Activated T-helper 2 cell treated with anti-CD3 and anti-CD28 coated beads, Interferon-gamma antibody, Interleukin-2, Interleukin-4, amounts not matched to agents 10 μg/mL and 5 μg/mL and 100 μg/mL, durations not matched to agents 14 hours and 24 hours and 36 hours (primary cell): ENCODE measurements at regions not wholly inside any gene's neighbourhood (a gene's known extent, or its start where the extent isn't known, plus 50 kb on each side); places are given as distances from the start of the nearest gene placed in this dataset.
"Not testable (repeated sequence)": the region's sequence is repeated elsewhere in the genome, so short reads cannot be mapped to it uniquely, and the experiment has no call there.

ENCODE experiments used
- DNase-seq: peaks from one replicate; pipeline ENCODE4 v3.0.0; 2021; ENCODE audit warnings: low spot score
- H3K27ac Mint-ChIP-seq: one replicate; pipeline ENCODE4 v1.8.0; 2021; ENCODE audit warnings: mixed read lengths
- H3K27me3 Mint-ChIP-seq: one replicate; pipeline ENCODE4 v1.8.0; 2021; ENCODE audit warnings: low read depth, mixed read lengths
- H3K36me3 Mint-ChIP-seq: one replicate; pipeline ENCODE4 v1.8.0; 2021; ENCODE audit warnings: low read depth, mixed read lengths
- H3K4me1 Mint-ChIP-seq: one replicate; pipeline ENCODE4 v1.8.0; 2021; ENCODE audit warnings: low read depth, mixed read lengths
- H3K4me3 Mint-ChIP-seq: one replicate; pipeline ENCODE4 v1.8.0; 2021; ENCODE audit warnings: low read depth, mild to moderate bottlenecking, moderate library complexity, mixed read lengths
- H3K9me3 Mint-ChIP-seq: one replicate; pipeline ENCODE4 v1.8.0; 2021; ENCODE audit warnings: mixed read lengths
- intact Hi-C: fragments of 100-400 bp; cut with micrococcal nuclease; formaldehyde crosslinking; loops from one replicate; pipeline ENCODE4 v1.15.1; 2023

DNA sequence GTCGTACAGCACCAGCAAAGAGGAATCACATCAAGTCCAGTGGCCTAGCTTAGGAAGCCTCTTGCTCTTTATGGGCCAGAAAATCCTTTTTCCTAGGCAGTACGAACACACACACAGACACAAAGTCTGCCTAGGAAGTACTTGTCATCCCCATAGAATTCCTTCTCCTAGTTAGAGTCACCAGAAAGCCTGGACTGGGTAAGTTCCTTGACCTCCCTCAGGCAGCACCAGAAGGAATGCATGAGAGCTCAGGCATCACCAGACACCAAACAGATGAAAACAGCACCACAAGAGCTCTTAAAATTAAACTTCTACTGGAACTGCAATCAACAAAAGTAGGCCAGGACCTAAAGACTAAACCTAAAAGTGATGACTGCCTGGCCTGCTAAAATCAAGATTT lies 192.9 kb upstream of the CCDC54 start:
- intact Hi-C loops = no loop called here
- Mint-ChIP-seq H3K36me3 (no peaks in the 10 kb centered on the region), H3K4me3 (no peak overlapping the region), H3K4me1 (no peaks in the 10 kb centered on the region), H3K27me3 (no peaks in the 10 kb centered on the region), H3K27ac (no peak overlapping the region), H3K9me3 (no peaks in the 10 kb centered on the region)
- DNase-seq = no peak

DNA sequence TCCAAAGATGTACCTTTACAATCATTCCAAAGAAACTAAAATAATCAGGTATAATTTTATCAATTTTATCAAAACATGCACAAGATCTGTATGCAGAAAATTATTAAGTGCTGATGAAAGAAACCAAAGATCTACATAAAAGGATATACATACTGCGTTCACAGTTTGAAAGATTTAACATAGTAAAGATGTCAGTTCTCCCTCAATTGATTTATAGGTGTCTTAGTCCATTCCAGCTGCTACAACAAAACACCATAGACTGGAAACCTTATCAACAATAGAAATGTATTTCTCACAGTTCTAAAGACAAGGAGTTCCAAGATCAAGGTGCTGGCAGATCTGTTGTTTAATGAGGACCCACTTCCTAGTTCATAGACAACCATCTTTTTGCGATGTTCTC lies 189.0 kb upstream of the CCDC54 start:
- no peak overlapping the region for H3K4me3 Mint-ChIP-seq
- no peak for DNase-seq
- intact Hi-C loops = no loop called here
- no peaks in the 10 kb centered on the region for H3K4me1 Mint-ChIP-seq
- no peaks in the 10 kb centered on the region for H3K36me3 Mint-ChIP-seq
- no peaks in the 10 kb centered on the region for H3K9me3 Mint-ChIP-seq
- no peaks in the 10 kb centered on the region for H3K27me3 Mint-ChIP-seq
- H3K27ac Mint-ChIP-seq = no peak overlapping the region

DNA sequence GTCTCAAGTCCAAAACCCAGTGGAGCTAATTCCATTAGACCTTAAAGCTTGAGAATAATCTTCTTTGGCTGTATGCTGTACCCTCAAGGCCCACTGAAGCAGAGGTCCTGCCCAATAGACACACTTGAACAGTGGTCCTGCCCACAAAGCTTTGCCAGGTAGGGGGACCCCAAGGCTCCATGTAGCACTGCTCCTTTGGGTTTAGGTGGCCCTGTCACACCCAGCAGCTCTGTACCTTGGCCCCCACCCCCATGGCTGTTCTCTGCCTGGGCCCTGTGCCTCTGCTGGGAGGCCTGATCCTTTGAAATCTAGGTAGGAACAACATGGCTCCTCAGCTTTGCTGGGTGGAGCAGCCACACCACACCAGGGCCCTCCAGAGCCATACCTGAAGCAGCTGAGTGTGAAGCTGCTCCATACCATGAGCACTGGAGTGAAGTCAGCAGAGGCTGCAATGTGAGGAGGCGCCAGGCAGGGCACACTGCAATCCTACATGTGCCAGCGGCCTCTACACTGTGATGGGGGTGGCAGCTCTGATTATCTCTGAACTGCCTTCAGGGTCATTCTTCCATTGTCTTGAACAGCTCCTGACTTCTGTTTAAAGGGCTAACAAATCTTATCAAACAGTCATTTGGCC lies 188.0 kb upstream of the CCDC54 start:
- no peak for DNase-seq
- Mint-ChIP-seq H3K27ac (no peak overlapping the region), H3K4me3 (no peak overlapping the region), H3K27me3 (no peaks in the 10 kb centered on the region), H3K4me1 (no peaks in the 10 kb centered on the region), H3K9me3 (no peaks in the 10 kb centered on the region), H3K36me3 (no peaks in the 10 kb centered on the region)
- intact Hi-C loops = no loop called here

DNA sequence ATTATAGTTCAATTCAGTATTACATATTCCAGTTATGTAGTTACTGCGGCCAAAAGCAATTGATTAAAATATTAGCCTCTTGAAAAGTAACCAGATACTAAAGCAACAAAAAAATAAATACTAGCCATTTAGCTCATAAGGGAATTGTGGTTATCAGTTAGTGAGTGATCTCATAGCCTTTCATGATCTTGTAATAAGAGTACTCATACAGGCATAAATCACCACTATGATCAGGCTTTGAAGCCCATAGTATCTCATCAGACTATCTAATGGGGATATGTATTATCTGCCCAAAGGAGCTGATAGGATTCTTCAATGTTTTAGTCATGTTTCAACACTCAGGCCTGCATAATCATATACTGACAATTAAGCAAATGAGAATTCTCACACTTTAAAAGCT lies 184.1 kb upstream of the CCDC54 start:
- no peak for DNase-seq
- no peak overlapping the region for H3K27ac Mint-ChIP-seq
- H3K36me3 Mint-ChIP-seq = no peaks in the 10 kb centered on the region
- intact Hi-C loops = no loop called here
- no peak overlapping the region for H3K4me3 Mint-ChIP-seq
- peaks cover 9% of the 10 kb centered on the region for H3K27me3 Mint-ChIP-seq
- H3K9me3 Mint-ChIP-seq = no peaks in the 10 kb centered on the region
- no peaks in the 10 kb centered on the region for H3K4me1 Mint-ChIP-seq

DNA sequence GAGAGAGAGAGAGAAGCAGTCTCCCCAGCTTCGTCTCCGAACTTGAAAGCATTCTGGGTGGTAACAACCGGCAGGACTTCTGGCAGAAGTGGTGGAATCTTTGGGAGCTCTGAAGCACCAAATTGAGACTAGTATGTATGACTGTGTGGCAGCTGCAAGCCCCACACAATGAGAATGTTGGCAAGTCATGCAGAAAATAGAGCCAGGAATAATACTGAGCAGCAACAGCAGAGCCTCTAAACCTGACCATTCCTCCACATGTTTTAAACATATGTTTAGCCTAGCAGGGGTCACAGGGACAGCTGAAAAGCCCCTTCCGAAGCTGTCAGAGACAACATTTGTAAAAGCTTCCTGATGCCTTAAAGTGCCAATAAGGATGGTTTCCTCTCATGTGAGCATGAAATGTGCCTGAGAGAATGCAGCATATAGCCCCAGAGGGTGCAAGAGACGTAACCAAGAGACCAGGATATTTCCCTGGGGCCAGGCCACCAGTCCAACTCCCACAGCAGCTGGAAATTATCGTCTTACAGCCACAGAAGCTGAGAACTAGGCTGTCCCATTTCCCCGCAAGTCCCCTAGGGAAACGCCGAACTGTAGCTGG lies 178.6 kb upstream of the CCDC54 start:
- no peaks in the 10 kb centered on the region for H3K4me1 Mint-ChIP-seq
- DNase-seq = no peak
- H3K4me3 Mint-ChIP-seq = no peak overlapping the region
- H3K36me3 Mint-ChIP-seq = no peaks in the 10 kb centered on the region
- no peaks in the 10 kb centered on the region for H3K9me3 Mint-ChIP-seq
- H3K27me3 Mint-ChIP-seq = peaks cover 12% of the 10 kb centered on the region
- intact Hi-C loops = no loop called here
- H3K27ac Mint-ChIP-seq = no peak overlapping the region

DNA sequence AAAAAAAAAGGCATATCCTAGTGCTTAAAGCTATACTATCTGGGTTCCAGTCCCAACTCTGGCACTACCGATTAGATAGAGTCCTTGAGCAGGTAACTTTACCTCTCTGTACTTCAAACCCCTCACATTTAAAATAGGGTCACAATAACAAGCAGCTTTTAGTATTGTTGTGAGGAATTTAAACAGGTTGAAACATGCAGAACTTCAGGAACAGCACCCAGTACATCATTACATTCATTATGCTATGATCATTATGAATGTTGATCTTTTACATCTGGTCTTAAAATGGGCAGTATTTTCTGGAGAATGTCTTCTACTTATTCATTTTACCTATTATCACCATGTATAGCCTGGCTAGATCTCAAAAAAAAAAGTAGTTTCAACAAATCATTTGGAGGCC lies 176.1 kb upstream of the CCDC54 start:
- intact Hi-C loops = no loop called here
- H3K36me3 Mint-ChIP-seq = no peaks in the 10 kb centered on the region
- DNase-seq = no peak
- peaks cover 6% of the 10 kb centered on the region for H3K27me3 Mint-ChIP-seq
- H3K4me3 Mint-ChIP-seq = no peak overlapping the region
- no peak overlapping the region for H3K27ac Mint-ChIP-seq
- H3K9me3 Mint-ChIP-seq = no peaks in the 10 kb centered on the region
- no peaks in the 10 kb centered on the region for H3K4me1 Mint-ChIP-seq

DNA sequence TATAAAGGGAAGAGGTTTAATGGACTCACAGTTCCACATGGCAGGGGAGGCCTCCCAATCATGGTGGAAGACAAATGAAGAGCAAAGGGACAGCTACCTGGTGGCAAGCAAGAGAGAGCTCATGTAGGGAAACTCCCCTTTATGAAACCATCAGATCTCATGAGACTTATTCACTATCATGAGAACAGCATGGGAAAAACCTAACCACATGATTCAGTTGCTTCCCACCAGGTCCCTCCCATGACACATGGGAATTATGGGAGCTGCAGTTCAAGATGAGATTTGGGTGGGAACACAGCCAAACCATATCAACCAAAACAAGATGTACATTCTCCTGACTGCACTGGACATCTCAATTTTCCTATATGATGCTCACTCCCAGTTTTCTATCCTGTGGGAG lies 174.4 kb upstream of the CCDC54 start:
- DNase-seq, H3K27ac Mint-ChIP-seq, H3K9me3 Mint-ChIP-seq, H3K36me3 Mint-ChIP-seq, H3K27me3 Mint-ChIP-seq, H3K4me1 Mint-ChIP-seq, intact Hi-C loops, H3K4me3 Mint-ChIP-seq: not testable (repeated sequence)

DNA sequence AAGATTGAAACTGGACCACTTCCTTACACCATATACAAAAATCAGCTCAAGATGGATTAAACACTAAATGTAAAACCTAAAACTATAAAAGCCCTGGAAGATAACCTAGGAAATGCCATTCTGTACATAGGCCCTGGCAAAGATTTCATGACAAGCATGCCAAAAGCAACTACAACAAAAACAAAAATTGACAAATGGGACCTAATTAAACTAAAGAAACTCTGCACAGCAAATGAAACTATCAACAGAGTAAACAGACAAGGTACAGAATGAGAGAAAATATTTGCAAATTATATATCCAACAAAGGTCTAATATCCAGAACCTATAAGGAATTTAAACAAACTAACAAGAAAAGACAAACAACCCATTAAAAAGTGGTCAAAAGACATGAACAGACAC lies 173.1 kb upstream of the CCDC54 start:
- Mint-ChIP-seq H3K4me1 (no peaks in the 10 kb centered on the region), H3K27ac (no peak overlapping the region), H3K4me3 (no peak overlapping the region), H3K36me3 (no peaks in the 10 kb centered on the region), H3K9me3 (no peaks in the 10 kb centered on the region), H3K27me3 (peaks cover 8% of the 10 kb centered on the region)
- no peak for DNase-seq
- intact Hi-C loops = no loop called here

DNA sequence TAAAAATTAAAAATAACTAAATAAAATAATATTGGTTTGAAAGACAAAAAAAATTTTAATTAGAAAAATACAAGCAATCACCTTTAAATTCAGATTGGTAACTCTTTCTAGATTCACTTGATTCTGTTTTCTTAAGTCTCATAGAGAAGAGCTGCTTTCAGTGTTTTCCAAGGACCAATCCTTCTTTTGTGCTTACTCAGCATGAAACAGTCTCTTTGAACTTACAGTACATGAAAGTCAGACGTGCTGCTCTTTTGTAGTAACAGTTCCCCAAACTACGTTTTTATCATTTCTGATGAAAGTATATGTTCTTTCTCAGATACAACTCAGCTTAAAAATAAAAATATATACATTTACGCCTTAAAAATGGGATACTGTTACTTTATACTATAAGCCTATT lies 171.9 kb upstream of the CCDC54 start:
- intact Hi-C loops = no loop called here
- DNase-seq = no peak

DNA sequence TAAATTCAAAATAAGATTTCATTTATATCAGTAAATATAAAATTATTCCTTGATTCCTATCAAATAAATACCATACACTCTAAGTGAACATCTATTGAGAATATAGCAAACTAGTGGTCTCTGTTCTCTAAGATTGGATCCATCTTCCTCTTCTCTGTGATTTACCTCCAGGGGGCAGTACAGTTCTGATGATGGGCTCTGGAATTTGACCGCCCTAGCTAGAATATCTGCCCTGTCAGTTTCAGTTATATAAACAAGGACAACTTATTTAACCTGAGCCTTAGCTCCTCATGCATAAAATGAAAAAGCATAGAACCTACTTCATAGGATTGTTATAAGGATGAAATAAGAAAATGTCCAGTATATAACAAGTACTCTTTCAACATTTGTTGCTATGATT lies 171.1 kb upstream of the CCDC54 start:
- H3K4me1 Mint-ChIP-seq = no peaks in the 10 kb centered on the region
- no peaks in the 10 kb centered on the region for H3K36me3 Mint-ChIP-seq
- peaks cover 14% of the 10 kb centered on the region for H3K27me3 Mint-ChIP-seq
- no peak overlapping the region for H3K4me3 Mint-ChIP-seq
- H3K27ac Mint-ChIP-seq = no peak overlapping the region
- no peaks in the 10 kb centered on the region for H3K9me3 Mint-ChIP-seq
- DNase-seq = no peak
- intact Hi-C loops = no loop called here

More for the DNA sequence above, 171.9 kb upstream of the CCDC54 start:
- Mint-ChIP-seq H3K4me1 (no peaks in the 10 kb centered on the region), H3K27ac (no peak overlapping the region), H3K9me3 (no peaks in the 10 kb centered on the region), H3K4me3 (no peak overlapping the region), H3K36me3 (no peaks in the 10 kb centered on the region), H3K27me3 (peaks cover 14% of the 10 kb centered on the region)

DNA sequence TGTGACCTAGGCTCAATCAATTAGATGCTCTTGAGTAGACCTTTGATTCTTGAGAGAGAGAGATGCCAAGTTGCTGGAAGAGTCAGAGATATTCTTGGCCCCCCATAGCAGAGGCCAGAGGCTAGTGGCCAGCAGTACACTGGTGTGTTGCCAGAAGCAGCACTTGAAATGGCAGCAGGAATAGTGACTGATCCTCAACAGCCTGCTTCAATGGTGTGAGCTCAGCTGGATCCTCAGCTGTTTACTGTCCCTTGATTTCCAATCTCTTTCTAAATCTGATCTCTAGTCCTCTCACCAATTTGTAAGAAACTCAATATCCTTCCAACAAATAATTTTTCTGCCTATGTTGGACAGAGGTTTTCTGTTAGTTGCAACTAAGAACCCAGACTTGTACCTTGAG lies 170.3 kb upstream of the CCDC54 start:
- Mint-ChIP-seq H3K9me3 (no peaks in the 10 kb centered on the region), H3K4me3 (no peak overlapping the region), H3K27me3 (peaks cover 16% of the 10 kb centered on the region), H3K4me1 (no peaks in the 10 kb centered on the region), H3K36me3 (no peaks in the 10 kb centered on the region), H3K27ac (no peak overlapping the region)
- no peak for DNase-seq
- intact Hi-C loops = no loop called here

DNA sequence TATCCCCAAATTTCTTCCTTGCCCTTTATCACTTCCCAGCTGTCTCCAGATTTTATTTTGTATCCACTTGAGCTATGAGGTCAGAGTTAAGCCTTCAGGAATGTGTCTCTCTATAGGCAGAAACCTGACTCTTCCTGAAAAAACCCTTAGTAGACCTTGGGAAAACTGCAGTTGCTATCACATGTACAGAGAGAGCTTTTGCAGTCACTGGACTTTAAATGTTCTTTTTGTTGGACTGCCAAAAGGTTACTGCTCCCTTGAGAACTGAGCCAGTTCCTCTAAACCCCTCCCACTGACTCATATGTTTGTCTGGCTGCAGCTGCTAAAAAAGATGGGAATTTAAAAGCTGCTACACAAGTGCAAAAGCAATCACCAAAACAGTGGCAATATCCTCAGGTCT lies 169.1 kb upstream of the CCDC54 start:
- intact Hi-C loops = no loop called here
- no peaks in the 10 kb centered on the region for H3K9me3 Mint-ChIP-seq
- H3K27ac Mint-ChIP-seq = no peak overlapping the region
- H3K27me3 Mint-ChIP-seq = peaks cover 17% of the 10 kb centered on the region
- H3K36me3 Mint-ChIP-seq = no peaks in the 10 kb centered on the region
- DNase-seq = no peak
- peaks cover 4% of the 10 kb centered on the region for H3K4me1 Mint-ChIP-seq
- H3K4me3 Mint-ChIP-seq = no peak overlapping the region

DNA sequence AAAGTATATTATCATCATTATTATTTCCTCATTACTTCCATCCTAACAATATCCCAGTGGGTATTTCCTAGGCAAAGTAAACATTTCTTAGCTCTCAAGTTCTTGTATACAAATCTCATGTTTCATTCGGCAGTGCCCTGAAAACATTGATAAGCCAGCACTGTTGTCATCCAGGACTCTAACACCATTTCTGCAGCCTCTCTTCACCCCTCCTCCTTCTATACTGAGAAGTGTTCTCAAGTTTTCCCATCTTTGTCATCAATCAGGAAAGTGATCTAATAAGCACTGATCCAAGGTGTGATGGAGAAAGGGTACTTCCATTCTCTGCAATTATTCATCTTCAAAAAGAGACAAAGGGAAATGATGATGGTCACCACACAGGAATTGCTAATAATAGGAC lies 168.4 kb upstream of the CCDC54 start:
- Mint-ChIP-seq H3K4me1 (peaks cover 7% of the 10 kb centered on the region), H3K9me3 (no peaks in the 10 kb centered on the region), H3K36me3 (no peaks in the 10 kb centered on the region), H3K4me3 (no peak overlapping the region), H3K27ac (no peak overlapping the region), H3K27me3 (peaks cover 13% of the 10 kb centered on the region)
- intact Hi-C loops = no loop called here
- DNase-seq = no peak
